NB4 (cell line): ENCODE measurements at regions not wholly inside any gene's neighbourhood (a gene's known extent, or its start where the extent isn't known, plus 50 kb on each side); places are given as distances from the start of the nearest gene placed in this dataset.

Source experiments
- POLR2A ChIP-seq: IDR thresholded peaks from 2 replicates; pipeline ENCODE4 v1.6.1; 2011; ENCODE audit warnings: mild to moderate bottlenecking; ENCODE audit not compliant: insufficient read length; ENCODE audit errors: extremely low read depth
- TF ChIP-seq, protein P1 (sequence below): IDR thresholded peaks from one replicate; pipeline ENCODE4 v1.5.1; 2012; ENCODE audit warnings: low read depth, low read length
- TF ChIP-seq, protein P2 (sequence below): IDR thresholded peaks from 2 replicates; pipeline ENCODE4 v1.6.1; 2011; ENCODE audit warnings: low read depth, low read length

DNA sequence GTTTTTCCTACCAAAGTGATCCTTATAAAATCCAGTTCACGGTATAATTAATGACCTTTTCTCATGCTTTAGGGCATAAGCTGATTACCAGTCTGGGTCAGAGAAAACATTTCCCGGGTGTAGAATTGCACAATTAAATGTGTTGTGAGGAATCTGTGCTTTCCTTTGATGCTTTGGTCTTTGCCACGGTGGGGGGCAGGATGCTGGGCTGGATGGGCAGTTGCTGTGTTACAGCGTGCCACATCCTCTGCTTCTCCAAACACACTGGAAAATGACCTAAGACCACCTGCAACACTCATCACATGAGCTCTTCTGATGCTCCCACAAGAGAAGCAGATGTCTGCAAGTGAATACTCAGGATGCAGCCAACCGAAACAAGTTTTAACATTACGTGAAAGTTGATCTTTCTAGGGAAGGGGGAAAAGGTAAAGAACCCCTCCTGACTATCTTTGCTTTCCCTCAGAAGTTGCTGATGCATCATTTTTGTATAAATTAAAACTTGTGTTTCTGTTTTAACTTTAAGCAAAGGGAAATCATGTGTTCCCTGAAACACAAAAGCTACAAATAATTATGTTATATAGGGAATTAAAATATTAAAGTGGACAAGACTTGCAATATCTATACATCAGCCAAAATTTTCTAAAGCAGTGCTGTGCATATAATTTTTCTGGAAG is 515.3 kb upstream of the NR5A2 start:
- TF ChIP-seq, protein P1, sequence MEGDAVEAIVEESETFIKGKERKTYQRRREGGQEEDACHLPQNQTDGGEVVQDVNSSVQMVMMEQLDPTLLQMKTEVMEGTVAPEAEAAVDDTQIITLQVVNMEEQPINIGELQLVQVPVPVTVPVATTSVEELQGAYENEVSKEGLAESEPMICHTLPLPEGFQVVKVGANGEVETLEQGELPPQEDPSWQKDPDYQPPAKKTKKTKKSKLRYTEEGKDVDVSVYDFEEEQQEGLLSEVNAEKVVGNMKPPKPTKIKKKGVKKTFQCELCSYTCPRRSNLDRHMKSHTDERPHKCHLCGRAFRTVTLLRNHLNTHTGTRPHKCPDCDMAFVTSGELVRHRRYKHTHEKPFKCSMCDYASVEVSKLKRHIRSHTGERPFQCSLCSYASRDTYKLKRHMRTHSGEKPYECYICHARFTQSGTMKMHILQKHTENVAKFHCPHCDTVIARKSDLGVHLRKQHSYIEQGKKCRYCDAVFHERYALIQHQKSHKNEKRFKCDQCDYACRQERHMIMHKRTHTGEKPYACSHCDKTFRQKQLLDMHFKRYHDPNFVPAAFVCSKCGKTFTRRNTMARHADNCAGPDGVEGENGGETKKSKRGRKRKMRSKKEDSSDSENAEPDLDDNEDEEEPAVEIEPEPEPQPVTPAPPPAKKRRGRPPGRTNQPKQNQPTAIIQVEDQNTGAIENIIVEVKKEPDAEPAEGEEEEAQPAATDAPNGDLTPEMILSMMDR: no peak
- no peak for TF ChIP-seq POLR2A
- TF ChIP-seq, protein P2, sequence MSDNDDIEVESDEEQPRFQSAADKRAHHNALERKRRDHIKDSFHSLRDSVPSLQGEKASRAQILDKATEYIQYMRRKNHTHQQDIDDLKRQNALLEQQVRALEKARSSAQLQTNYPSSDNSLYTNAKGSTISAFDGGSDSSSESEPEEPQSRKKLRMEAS: no peak
